GM21515 (cell line): ENCODE measurements at regions not wholly inside any gene's neighbourhood (a gene's known extent, or its start where the extent isn't known, plus 50 kb on each side); places are given as distances from the start of the nearest gene placed in this dataset.
"Not testable (repeated sequence)": the region's sequence is repeated elsewhere in the genome, so short reads cannot be mapped to it uniquely, and the experiment has no call there.

Experiments used
- ATAC-seq: cut with Tn5 transposase; IDR thresholded peaks from one replicate; pipeline ENCODE4 v1.9.1; 2021; ENCODE audit not compliant: unreplicated experiment

DNA sequence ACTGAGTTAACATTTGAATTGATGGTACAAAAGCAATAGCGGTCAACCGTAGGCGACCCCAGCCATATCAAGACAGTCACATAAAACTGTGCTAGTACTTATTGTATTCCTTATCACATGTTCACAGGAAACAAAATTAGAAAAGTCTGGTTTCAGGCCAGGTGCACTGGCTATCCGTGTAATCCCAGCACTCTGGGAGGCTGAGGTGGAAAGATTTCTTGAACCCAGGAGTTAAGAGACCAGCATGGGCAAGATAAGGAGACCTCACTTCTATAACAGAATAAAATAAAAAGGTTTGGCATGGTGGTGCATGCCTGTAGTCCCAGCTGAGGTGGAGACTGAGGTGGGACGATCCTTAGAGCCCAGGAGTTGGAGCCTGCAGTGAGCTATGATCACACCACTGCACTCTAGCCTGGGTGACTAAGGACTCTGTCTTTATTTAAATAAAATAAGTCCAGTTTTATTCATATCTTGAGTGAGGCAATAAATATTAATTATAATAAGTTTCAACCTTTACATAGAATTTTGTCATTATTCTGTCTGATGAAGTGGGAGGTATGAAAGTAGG, 84.1 kb upstream of the RGPD4 start:
- no peak for ATAC-seq

DNA sequence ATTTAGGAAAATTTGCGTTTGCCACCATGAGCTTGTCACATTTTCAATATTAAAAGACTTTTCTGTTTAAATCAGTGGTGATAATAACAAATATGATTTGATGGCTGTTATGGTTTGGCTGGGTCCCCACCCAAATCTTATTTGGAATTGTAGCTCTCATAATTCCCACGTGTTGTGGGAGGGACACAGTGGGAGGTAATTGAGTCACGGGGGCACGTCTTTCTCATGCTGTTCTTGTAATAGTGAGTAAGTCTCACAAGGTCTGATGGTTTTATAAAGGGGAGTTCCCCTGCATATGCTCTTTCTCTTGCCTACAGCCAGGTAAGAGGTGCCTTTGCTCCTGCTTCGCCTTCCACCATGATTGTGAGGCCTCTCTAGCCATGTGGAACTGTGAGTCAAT, 83.4 kb upstream of the RGPD4 start:
- ATAC-seq = no peak

DNA sequence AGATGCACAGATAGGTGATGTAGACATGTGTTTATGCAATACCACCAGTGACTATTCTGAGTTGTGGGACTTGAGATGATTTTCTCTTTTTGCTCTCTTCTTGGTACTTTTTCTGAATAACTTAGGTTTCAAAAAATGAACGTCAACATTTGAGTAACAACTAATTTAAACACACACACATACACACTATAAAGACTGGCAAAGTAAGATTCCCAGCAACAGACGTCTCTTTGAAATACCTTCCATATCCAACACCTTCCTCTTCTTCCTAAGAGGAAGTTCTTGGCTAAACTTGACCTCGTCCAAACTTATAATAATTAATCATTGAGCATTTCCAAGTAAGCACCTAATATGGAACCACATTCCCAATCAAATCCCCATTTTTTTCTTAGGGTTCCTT, 81.6 kb upstream of the RGPD4 start:
- ATAC-seq = no peak

DNA sequence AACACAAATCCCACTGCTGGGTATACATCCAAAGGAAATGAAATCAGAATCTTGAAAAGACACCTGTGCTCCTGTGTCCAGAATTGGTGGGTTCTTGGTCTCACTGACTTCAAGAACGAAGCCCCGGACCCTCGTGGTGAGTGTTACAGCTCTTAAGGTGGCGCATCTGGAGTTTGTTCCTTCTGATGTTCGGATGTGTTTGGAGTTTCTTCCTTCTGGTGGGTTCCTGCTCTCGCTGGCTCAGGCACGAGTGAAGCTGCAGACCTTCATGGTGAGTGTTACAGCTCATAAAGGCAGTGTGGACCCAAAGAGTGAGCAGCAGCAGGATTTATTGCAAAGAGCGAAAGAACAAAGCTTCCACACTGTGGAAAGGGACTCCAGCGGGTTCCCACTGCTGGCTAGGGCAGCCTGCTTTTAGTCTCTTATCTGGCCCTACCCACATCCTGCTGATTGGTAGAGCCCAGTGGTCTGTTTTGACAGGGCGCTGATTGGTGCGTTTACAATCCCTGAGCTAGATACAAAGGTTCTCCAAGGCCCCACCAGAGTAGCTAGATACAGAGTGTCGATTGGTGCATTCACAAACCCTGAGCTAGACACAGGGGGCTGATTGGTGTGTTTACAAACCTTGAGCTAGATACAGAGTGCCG, 80.0 kb upstream of the RGPD4 start:
- ATAC-seq = not testable (repeated sequence)

GRCh38 chr2:107747199-107747963, 79.3 kb upstream of the RGPD4 start:
- ATAC-seq = not testable (repeated sequence)

- no peak for ATAC-seq
These were observed 78.6 kb upstream of the RGPD4 start for GRCh38 chr2:107747964-107748583.

DNA sequence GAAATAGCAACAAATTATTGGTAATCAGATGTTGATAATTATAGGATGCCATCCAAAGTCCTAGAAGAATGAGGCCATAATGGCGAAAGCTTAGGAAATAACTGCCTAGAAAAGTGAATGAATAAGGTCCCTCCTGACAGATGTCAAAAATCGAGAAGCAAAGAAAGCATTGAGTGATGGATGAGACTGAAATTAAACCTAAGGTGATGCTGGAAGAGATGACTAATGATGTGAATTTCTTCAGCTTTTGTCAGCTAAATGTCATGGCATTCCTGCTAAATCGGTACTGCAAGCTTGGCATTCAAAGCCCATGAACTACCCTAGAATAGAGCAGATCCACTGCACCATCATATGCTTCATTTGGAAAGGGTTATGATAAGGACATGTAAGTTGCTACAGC, 74.8 kb upstream of the RGPD4 start:
- no peak for ATAC-seq

GRCh38 chr2:107753806-107754205, 72.9 kb upstream of the RGPD4 start:
- not testable (repeated sequence) for ATAC-seq

DNA sequence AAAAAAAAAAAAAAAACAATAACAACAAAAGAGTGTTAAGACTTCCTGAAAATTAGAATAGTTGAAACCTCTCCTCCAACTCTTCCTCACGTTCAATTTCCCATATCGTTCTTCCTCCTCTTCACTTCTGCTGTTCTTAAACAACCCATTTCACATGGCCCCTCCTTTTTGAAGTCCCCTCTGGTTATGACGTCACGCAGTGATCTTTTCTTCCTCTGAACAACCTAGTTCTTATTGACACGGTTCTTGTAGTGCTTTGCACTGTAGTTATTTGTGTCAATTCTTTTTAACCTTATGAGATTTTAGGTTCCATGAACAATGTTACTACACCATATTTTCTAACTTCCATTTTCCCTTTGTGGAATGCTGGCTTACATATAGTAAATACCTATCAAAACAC, 69.5 kb upstream of the RGPD4 start:
- no peak for ATAC-seq

- no peak for ATAC-seq
These were observed 65.9 kb upstream of the RGPD4 start for GRCh38 chr2:107760620-107761364.

GRCh38 chr2:107772353-107772752, 54.3 kb upstream of the RGPD4 start:
- no peak for ATAC-seq

GRCh38 chr2:107775211-107775610, 51.5 kb upstream of the RGPD4 start:
- no peak for ATAC-seq

GRCh38 chr2:107775791-107776190, 50.9 kb upstream of the RGPD4 start:
- ATAC-seq = no peak

DNA sequence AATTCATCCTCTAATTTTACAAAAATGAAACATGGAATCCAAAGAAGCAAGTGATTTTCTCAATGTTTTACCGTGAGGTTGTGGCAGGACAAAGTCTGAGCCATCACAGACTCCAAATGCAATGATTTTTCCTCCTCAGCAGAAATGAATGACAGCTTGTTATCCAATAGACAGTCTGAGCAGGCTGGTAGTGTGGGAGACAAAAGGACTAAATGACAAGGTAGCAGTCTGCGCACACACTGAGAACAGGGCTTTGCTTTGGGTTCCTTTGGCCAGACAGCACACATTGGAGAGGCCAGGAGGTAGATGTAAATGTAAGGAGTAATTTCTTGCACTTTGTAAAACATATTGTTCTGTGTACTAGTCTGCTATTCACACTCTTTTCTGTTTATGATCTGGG, 50.3 kb upstream of the RGPD4 start:
- no peak for ATAC-seq
